CD4-positive, alpha-beta T cell (primary cell): ENCODE measurements at regions not wholly inside any gene's neighbourhood (a gene's known extent, or its start where the extent isn't known, plus 50 kb on each side); places are given as distances from the start of the nearest gene placed in this dataset.

Source experiments
- ATAC-seq: fragments of 200-7000 bp; cut with Tn5 transposase; one replicate; pipeline ENCODE4 v1.10.0; 2022; ENCODE audit warnings: mild to moderate bottlenecking; ENCODE audit not compliant: poor library complexity
- CTCF ChIA-PET: fragments of 350-600 bp; sonication (Branson Sonifier 250); formaldehyde crosslinking; loops from one replicate; lab custom pipeline; 2021; ENCODE audit warnings: antibody characterized with exemption, inconsistent platforms; lab: Charles Lee
- POLR2A ChIA-PET: fragments of 350-600 bp; sonication (Branson Sonifier 250); formaldehyde crosslinking; loops from one replicate; lab custom pipeline; 2021; ENCODE audit warnings: antibody characterized with exemption, inconsistent platforms; lab: Charles Lee
- DNase-seq, 14 experiments: peaks; one replicate each; pipeline ENCODE4 v3.0.0-alpha.2; 2013 to 2020; ENCODE audit warnings: mixed read lengths in 2 of 14
- H3K27ac ChIP-seq, 2 donors: one replicate each; pipeline versions ENCODE4 v1.5.1 to v1.7.0; 2013; ENCODE audit warnings: low read length in 2 of 2, low read depth in 1 of 2, mild to moderate bottlenecking in 1 of 2
- H3K27me3 ChIP-seq, 2 experiments: 1 replicate in 1 of 2; 2 replicates in 1 of 2; pipeline versions ENCODE4 v1.6.1 to v1.7.0; 2013; ENCODE audit warnings: low read length in 2 of 2, control low read depth in 1 of 2, mild to moderate bottlenecking in 1 of 2, moderate library complexity in 1 of 2; ENCODE audit not compliant: insufficient read depth in 2 of 2, control insufficient read depth in 1 of 2
- H3K36me3 ChIP-seq: one replicate; pipeline ENCODE4 v1.6.1; 2013; ENCODE audit warnings: low read length, control low read depth; ENCODE audit not compliant: insufficient read depth
- H3K4me1 ChIP-seq: one replicate; pipeline ENCODE4 v1.6.1; 2013; ENCODE audit warnings: low read length, control low read depth; ENCODE audit not compliant: insufficient read depth
- H3K4me3 ChIP-seq: one replicate; pipeline ENCODE4 v1.5.1; 2013; ENCODE audit warnings: mild to moderate bottlenecking, low read length, moderate library complexity
- H3K9me3 ChIP-seq, 2 experiments: 1 replicate in 1 of 2; 2 replicates in 1 of 2; pipeline versions ENCODE4 v1.6.1 to v1.7.0; 2013; ENCODE audit warnings: low read length in 2 of 2, mild to moderate bottlenecking in 2 of 2, control low read depth in 1 of 2, moderate library complexity in 1 of 2; ENCODE audit not compliant: control insufficient read depth in 1 of 2, insufficient read depth in 1 of 2
- H3K27ac Mint-ChIP-seq: one replicate; pipeline ENCODE4 v1.8.0; 2020; ENCODE audit warnings: mixed read lengths
- H3K27me3 Mint-ChIP-seq: one replicate; pipeline ENCODE4 v1.8.0; 2021; ENCODE audit warnings: mixed read lengths
- H3K36me3 Mint-ChIP-seq: one replicate; pipeline ENCODE4 v1.8.0; 2021; ENCODE audit warnings: low read depth, mixed read lengths
- H3K4me1 Mint-ChIP-seq: one replicate; pipeline ENCODE4 v1.8.0; 2021; ENCODE audit warnings: low read depth, mixed read lengths
- H3K4me3 Mint-ChIP-seq: one replicate; pipeline ENCODE4 v1.8.0; 2020; ENCODE audit warnings: mild to moderate bottlenecking, mixed read lengths
- H3K9me3 Mint-ChIP-seq: one replicate; pipeline ENCODE4 v1.8.0; 2020; ENCODE audit warnings: mixed read lengths
- intact Hi-C, 2 experiments: fragments of 100-400 bp; cut with DNase I in 1 of 2; cut with micrococcal nuclease in 1 of 2; formaldehyde crosslinking; loops; one replicate each; pipeline versions ENCODE4 v1.15.1 to v1.9.0; 2023 to 2025; cut with DNase I, micrococcal nuclease
- TF ChIP-seq, protein P1 (sequence below): fragments of 200-600 bp; IDR thresholded peaks from one replicate; pipeline ENCODE4 v1.8.0; 2022; ENCODE audit warnings: antibody characterized with exemption, mild to moderate bottlenecking

GRCh38 chr4:41851621-41852020, 83.6 kb upstream of the TMEM33 start:
- Mint-ChIP-seq H3K4me1 (no peaks in the 10 kb centered on the region), H3K4me3 (no peak overlapping the region), H3K27ac (no peak overlapping the region), H3K36me3 (no peaks in the 10 kb centered on the region), H3K27me3 (peaks cover 45% of the 10 kb centered on the region), H3K9me3 (no peaks in the 10 kb centered on the region)
- CTCF ChIA-PET: no interaction called here
- H3K4me1 ChIP-seq: no peaks in the 10 kb centered on the region
- intact Hi-C loops: no loop called here
- peaks cover 4 to 11% of the 10 kb centered on the region in 2 experiments for H3K27me3 ChIP-seq
- peaks cover 0 to 4% of the 10 kb centered on the region in 2 experiments for H3K9me3 ChIP-seq
- ATAC-seq (no peak), DNase-seq (no peak)
- TF ChIP-seq, protein P1, sequence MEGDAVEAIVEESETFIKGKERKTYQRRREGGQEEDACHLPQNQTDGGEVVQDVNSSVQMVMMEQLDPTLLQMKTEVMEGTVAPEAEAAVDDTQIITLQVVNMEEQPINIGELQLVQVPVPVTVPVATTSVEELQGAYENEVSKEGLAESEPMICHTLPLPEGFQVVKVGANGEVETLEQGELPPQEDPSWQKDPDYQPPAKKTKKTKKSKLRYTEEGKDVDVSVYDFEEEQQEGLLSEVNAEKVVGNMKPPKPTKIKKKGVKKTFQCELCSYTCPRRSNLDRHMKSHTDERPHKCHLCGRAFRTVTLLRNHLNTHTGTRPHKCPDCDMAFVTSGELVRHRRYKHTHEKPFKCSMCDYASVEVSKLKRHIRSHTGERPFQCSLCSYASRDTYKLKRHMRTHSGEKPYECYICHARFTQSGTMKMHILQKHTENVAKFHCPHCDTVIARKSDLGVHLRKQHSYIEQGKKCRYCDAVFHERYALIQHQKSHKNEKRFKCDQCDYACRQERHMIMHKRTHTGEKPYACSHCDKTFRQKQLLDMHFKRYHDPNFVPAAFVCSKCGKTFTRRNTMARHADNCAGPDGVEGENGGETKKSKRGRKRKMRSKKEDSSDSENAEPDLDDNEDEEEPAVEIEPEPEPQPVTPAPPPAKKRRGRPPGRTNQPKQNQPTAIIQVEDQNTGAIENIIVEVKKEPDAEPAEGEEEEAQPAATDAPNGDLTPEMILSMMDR: no peak
- H3K27ac ChIP-seq: no peak overlapping the region
- H3K4me3 ChIP-seq: no peak overlapping the region
- POLR2A ChIA-PET: no interaction called here
- no peaks in the 10 kb centered on the region for H3K36me3 ChIP-seq

DNA sequence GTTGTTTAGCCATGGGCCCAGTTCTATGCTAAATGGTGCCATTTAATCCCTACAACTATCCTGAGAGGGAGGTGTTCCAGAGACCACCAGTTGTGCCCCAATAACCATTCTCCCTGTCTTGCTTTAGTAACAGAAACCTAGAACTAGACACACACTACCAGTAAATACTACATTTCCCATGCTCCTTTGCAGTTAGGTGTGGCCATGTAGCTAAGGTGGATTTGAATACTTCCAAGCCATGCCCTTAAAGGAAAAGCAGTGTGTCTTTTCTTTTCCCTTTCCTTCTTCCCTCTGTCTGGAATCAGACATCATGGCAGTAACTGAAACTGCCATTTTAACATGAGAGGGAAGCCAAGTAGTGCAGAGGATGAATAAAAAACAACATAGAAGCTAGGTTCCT, 90.9 kb upstream of the TMEM33 start:
- Histone ChIP-seq H3K4me3 (no peak overlapping the region), H3K27me3 (peaks cover 0 to 4% of the 10 kb centered on the region in 2 experiments), H3K27ac (no peak overlapping the region), H3K4me1 (no peaks in the 10 kb centered on the region), H3K36me3 (no peaks in the 10 kb centered on the region), H3K9me3 (no peaks in the 10 kb centered on the region)
- Mint-ChIP-seq H3K27ac (no peak overlapping the region), H3K4me3 (no peak overlapping the region), H3K36me3 (no peaks in the 10 kb centered on the region), H3K27me3 (peaks cover 32% of the 10 kb centered on the region), H3K4me1 (no peaks in the 10 kb centered on the region), H3K9me3 (no peaks in the 10 kb centered on the region)
- ChIA-PET CTCF (no interaction called here), POLR2A (no interaction called here)
- no peak for ATAC-seq
- no peak for DNase-seq
- TF ChIP-seq, protein P1: no peak
- intact Hi-C loops: no loop called here

GRCh38 chr4:41839916-41840854, 91.7 kb upstream of the PHOX2B start:
- ChIA-PET CTCF (no interaction called here), POLR2A (no interaction called here)
- peaks cover 2% of the 10 kb centered on the region for H3K9me3 Mint-ChIP-seq
- peaks cover 36% of the 10 kb centered on the region for H3K27me3 Mint-ChIP-seq
- ATAC-seq (no peak), DNase-seq (no peak)
- H3K9me3 ChIP-seq: no peaks in the 10 kb centered on the region
- H3K27me3 ChIP-seq: no peaks in the 10 kb centered on the region
- intact Hi-C loops: no loop called here
- H3K36me3 ChIP-seq: no peaks in the 10 kb centered on the region
- H3K4me1 Mint-ChIP-seq: no peaks in the 10 kb centered on the region
- H3K27ac ChIP-seq: no peak overlapping the region
- H3K4me3 ChIP-seq: no peak overlapping the region
- H3K4me1 ChIP-seq: no peaks in the 10 kb centered on the region
- TF ChIP-seq, protein P1: no peak
- no peaks in the 10 kb centered on the region for H3K36me3 Mint-ChIP-seq
- no peak overlapping the region for H3K27ac Mint-ChIP-seq
- no peak overlapping the region for H3K4me3 Mint-ChIP-seq
